GM12865 (cell line): ENCODE measurements at regions not wholly inside any gene's neighbourhood (a gene's known extent, or its start where the extent isn't known, plus 50 kb on each side); places are given as distances from the start of the nearest gene placed in this dataset.

Experiments
- DNase-seq: peaks from one replicate; pipeline ENCODE4 v3.0.0; 2010; ENCODE audit warnings: low read depth
- H3K4me3 ChIP-seq: 2 replicates; pipeline ENCODE4 v1.5.1; 2011; ENCODE audit warnings: mild to moderate bottlenecking, low read depth, low read length, control low read depth
- TF ChIP-seq, protein P1 (sequence below): IDR thresholded peaks from 2 replicates; pipeline ENCODE4 v1.5.1; 2011; ENCODE audit warnings: low read length, control low read depth, low read depth, inconsistent platforms; ENCODE audit not compliant: insufficient read depth; ENCODE audit errors: missing control alignments

DNA sequence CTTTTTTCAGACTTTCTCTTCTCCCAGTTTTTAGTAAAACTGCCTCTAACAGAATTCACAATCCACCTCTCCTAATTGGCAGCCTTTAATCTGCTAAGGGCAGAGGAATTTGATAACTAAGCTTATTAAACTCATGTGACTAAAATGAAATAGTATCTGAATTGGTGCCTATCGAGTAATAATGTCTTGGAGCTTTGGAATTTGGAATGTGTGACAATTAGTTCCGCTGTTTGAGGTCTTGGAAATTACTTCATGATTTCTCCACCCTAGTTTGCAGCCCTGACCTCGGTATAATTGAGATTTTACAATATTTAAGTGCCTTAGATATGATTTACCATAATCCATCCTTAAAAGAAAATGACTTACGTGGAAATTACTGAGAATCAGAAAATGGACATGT is 190.4 kb upstream of the NEBL start:
- DNase-seq = no peak
- no peak overlapping the region for H3K4me3 ChIP-seq
- TF ChIP-seq, protein P1, sequence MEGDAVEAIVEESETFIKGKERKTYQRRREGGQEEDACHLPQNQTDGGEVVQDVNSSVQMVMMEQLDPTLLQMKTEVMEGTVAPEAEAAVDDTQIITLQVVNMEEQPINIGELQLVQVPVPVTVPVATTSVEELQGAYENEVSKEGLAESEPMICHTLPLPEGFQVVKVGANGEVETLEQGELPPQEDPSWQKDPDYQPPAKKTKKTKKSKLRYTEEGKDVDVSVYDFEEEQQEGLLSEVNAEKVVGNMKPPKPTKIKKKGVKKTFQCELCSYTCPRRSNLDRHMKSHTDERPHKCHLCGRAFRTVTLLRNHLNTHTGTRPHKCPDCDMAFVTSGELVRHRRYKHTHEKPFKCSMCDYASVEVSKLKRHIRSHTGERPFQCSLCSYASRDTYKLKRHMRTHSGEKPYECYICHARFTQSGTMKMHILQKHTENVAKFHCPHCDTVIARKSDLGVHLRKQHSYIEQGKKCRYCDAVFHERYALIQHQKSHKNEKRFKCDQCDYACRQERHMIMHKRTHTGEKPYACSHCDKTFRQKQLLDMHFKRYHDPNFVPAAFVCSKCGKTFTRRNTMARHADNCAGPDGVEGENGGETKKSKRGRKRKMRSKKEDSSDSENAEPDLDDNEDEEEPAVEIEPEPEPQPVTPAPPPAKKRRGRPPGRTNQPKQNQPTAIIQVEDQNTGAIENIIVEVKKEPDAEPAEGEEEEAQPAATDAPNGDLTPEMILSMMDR = no peak

DNA sequence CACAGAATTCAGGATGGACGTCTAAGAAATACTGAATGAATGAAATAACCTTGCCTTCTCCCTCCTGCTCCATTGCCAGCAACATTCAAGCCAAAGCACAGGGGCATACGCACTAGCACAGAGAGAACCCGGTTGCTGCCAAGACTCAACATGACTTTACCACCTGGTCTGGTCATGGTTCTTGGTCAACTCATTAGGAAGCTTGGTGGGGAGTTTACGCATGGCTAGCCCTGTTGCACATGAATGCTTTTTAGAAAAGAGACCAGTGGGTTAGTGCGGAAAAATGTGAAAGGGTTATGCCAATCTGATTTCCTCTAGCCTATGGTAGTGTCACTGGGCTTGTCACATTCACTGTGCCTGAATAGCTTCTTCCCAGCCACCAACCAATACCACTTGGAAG is 187.6 kb upstream of the NEBL start:
- no peak overlapping the region for H3K4me3 ChIP-seq
- DNase-seq = peak; percentile 18
- TF ChIP-seq, protein P1 = no peak

DNA sequence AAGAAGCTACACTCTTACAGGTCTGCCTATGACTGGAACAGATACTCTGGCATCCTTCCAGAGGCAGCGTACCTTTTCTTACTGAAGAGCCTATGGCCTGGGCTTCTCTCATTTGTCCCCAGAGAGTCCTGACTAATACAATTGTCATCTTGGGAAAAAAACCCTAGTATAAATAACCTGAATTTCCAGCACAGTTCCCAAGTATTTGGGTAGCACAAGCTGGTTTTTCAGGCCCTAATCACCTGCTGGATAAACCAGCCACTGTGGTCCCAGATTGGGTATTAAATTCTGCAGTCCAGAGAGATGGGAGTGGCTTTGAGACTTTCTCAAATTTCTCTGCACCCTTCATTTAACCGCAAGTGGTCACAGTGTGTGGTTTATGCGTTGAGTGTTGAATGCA is 186.8 kb upstream of the NEBL start:
- TF ChIP-seq, protein P1 = no peak
- no peak for DNase-seq
- no peak overlapping the region for H3K4me3 ChIP-seq

DNA sequence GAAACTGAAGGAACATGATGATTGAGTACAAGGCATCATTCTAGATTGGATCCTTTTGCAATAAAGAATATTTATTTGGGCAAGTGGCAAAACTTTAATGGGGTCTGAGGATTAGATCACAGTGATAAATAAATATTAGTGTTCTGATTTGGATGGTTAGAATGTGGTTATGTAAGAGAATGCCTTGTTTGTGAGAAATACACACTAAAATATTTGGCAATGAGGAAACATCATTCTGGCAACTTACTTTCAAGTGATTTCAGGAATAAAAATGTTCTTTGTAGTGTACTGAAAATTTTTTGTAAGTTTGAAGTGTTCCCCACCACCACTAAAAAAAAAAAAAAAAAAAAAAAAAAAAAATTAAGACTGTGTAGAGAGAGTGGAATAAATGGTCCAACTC is 185.1 kb upstream of the NEBL start:
- TF ChIP-seq, protein P1 = no peak
- no peak for DNase-seq
- H3K4me3 ChIP-seq = no peak overlapping the region

DNA sequence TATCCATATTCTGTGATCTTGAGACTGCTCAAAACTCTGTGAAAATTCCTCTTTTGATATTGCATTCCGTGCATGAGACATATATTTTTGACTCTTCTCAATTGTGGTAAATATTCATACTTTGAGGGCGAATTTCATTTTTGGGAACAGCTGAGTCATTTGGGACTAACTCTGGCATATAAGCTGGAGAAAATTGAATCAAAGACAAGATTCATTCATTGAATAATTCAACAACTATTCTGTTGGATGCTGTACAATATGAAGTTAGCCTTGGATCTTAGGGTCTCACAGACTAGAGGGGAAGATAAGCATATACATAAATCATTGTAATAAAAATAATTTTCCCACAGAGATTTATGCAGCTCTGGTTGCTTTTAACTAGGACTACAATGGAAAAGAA is 183.2 kb upstream of the NEBL start:
- TF ChIP-seq, protein P1 = no peak
- no peak for DNase-seq
- H3K4me3 ChIP-seq = no peak overlapping the region

DNA sequence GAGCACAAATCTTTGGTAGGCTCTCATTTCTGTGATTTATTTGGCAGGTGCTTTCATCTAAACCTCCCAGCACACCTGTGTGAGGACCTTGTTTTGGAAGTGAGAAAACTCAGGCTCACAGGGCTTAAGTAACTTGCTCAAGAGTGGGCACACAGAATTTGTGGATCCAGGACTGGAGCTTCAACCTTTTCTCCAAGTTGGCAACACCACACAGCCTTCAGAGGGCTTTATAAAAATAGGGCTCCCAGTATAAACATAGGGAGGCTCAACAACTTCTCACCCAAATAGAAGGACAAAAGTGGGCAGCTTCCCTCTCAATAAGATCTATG is 182.2 kb upstream of the NEBL start:
- H3K4me3 ChIP-seq = no peak overlapping the region
- TF ChIP-seq, protein P1 = no peak
- DNase-seq = no peak

DNA sequence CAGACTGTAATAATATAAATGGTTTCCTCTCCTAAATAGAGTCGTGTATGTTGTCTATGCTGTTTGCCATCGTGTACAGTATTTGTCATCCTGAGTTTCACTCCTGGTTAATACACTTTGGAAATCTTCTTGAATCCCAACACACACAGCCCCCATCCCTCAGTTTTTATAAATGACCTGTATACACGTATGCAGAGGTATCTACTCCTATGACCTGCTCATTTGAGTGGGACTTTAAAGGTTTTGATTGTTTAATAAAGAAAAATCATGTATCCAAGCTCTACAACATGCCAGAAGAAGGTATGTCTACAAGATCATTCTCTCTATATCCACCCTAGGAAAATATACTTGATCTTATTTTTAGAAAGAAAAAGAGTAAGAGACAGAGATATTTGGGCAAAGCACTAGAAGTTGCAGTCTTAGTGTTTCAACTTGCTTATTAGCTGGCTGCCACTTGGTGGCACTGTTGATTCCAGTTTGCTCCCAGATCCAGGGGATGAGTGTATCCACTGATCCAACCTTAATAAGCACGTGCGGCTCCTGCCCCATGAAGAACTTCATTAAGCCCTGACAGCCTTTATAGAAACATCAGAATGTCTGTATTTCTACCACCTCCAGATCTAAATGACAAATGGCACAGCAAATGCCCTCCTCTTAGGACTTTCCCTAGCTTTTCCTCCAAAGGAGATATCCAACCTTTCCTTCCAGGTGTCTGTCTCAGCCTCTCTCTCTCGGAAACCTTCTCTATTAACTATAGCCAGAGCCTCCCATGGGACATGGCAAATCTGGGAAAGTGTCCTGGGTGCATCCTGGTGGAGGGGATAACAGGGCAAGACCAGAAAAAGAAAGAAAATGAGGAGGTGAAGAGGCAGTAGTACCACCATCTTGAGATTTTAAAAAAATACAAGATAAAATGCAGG is 181.6 kb upstream of the NEBL start:
- DNase-seq = peak; percentile 59
- TF ChIP-seq, protein P1 = peak; percentile 72
- no peak overlapping the region for H3K4me3 ChIP-seq
